Activated T-cell treated with anti-CD3 and anti-CD28 coated beads, Interleukin-2, amount 50 U/mL, for 72 hours (primary cell): ENCODE measurements at regions not wholly inside any gene's neighbourhood (a gene's known extent, or its start where the extent isn't known, plus 50 kb on each side); places are given as distances from the start of the nearest gene placed in this dataset.
"Not testable (repeated sequence)": the region's sequence is repeated elsewhere in the genome, so short reads cannot be mapped to it uniquely, and the experiment has no call there.

Experiments
- ATAC-seq, 2 donors: fragments of 150-1000 bp; cut with Tn5 transposase; replicated peaks in 1 of 2; 2 replicates each; pipeline ENCODE4 v1.10.0; 2021; ENCODE audit warnings: moderate library complexity in 2 of 2, mild to moderate bottlenecking in 1 of 2
- DNase-seq, 2 donors: peaks; one replicate each; pipeline ENCODE4 v3.0.0; 2021 to 2022; ENCODE audit warnings: mixed read lengths in 1 of 2
- H3K27ac Mint-ChIP-seq: one replicate; pipeline ENCODE4 v1.8.0; 2022; ENCODE audit warnings: mild to moderate bottlenecking, moderate library complexity, mixed read lengths
- H3K27me3 Mint-ChIP-seq: one replicate; pipeline ENCODE4 v1.8.0; 2022; ENCODE audit warnings: low read depth, mixed read lengths
- H3K36me3 Mint-ChIP-seq, 2 donors: one replicate each; pipeline ENCODE4 v1.8.0; 2022; ENCODE audit warnings: mixed read lengths in 2 of 2, mild to moderate bottlenecking in 1 of 2; ENCODE audit not compliant: insufficient read depth in 2 of 2
- H3K4me1 Mint-ChIP-seq: one replicate; pipeline ENCODE4 v1.8.0; 2022; ENCODE audit warnings: low read depth, mixed read lengths
- H3K4me3 Mint-ChIP-seq, 2 donors: one replicate each; pipeline ENCODE4 v1.8.0; 2022; ENCODE audit warnings: mild to moderate bottlenecking in 2 of 2, mixed read lengths in 2 of 2, moderate library complexity in 2 of 2
- H3K9me3 Mint-ChIP-seq, 2 donors: one replicate each; pipeline ENCODE4 v1.8.0; 2022; ENCODE audit warnings: mixed read lengths in 2 of 2

GRCh38 chr2:190742431-190742830 lies 93.5 kb downstream of the NAB1 start:
- Mint-ChIP-seq H3K9me3 (no peaks in the 10 kb centered on the region), H3K4me1 (peaks cover 26% of the 10 kb centered on the region), H3K27me3 (no peaks in the 10 kb centered on the region), H3K36me3 (peaks cover 0 to 3% of the 10 kb centered on the region in 2 donors), H3K27ac (no peak overlapping the region), H3K4me3 (no peak overlapping the region)
- ATAC-seq (no peak), DNase-seq (no peak)

- no peak overlapping the region for H3K4me3 Mint-ChIP-seq
- no peak overlapping the region for H3K27ac Mint-ChIP-seq
- no peak for ATAC-seq
- H3K4me1 Mint-ChIP-seq: peaks cover 28% of the 10 kb centered on the region
- no peak for DNase-seq
- H3K27me3 Mint-ChIP-seq: no peaks in the 10 kb centered on the region
- peaks cover 0 to 3% of the 10 kb centered on the region in 2 donors for H3K36me3 Mint-ChIP-seq
- H3K9me3 Mint-ChIP-seq: no peaks in the 10 kb centered on the region
These were observed 95.2 kb downstream of the NAB1 start for GRCh38 chr2:190744041-190744440.

DNA sequence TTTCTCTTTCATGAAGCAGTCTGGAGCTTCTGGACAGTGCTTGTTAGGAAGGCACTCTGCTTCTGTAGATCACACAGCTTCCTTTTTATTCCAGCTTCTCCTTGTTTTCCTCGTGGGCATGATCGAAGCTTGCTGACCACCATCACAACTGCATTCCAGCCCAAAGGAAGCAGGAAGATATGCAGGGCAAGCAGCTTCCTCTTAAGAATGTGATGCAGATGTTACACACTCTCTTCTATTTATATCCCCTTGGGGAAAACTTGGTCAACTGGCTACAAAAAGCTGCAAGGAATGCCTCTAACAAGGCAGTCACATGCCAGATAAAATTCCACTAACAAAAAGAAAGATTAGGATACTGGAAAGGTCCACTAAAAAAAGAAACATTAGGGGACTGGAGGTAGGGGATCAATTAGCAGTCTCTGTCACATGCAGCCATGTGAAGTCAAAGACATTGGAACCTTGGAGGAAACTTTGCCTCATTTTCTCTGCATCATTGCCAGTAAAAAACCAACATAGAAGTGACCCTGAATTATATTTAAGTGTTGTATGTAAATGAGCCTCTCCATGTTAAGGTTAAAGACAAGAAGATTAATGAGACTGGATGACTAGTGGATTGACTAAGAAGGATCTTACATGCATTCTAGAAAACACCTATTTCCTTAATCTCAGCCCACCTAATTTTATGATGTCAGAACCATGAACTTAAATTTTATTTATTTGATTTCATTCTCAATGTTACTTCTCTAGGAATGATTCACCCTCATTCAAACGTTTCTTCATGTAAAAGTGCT lies 98.3 kb downstream of the NAB1 start:
- Mint-ChIP-seq H3K27ac (no peak overlapping the region), H3K4me3 (peak overlapping the region in 1 of 2 donors; percentile 2), H3K36me3 (peaks cover 0 to 3% of the 10 kb centered on the region in 2 donors), H3K4me1 (peaks cover 28% of the 10 kb centered on the region), H3K27me3 (no peaks in the 10 kb centered on the region), H3K9me3 (no peaks in the 10 kb centered on the region)
- DNase-seq: no peak
- peak; percentile 47 to 70 for ATAC-seq

- H3K4me1 Mint-ChIP-seq: peaks cover 18% of the 10 kb centered on the region
- no peak overlapping the region for H3K4me3 Mint-ChIP-seq
- H3K27me3 Mint-ChIP-seq: no peaks in the 10 kb centered on the region
- DNase-seq: no peak
- ATAC-seq: no peak
- no peak overlapping the region for H3K27ac Mint-ChIP-seq
- H3K9me3 Mint-ChIP-seq: peaks cover 0 to 2% of the 10 kb centered on the region in 2 donors
- H3K36me3 Mint-ChIP-seq: peaks cover 2 to 3% of the 10 kb centered on the region in 2 donors
These were observed 100.1 kb downstream of the NAB1 start for GRCh38 chr2:190748966-190749365.

GRCh38 chr2:190755772-190756415 lies 107.0 kb downstream of the NAB1 start:
- H3K9me3 Mint-ChIP-seq: peaks cover 0 to 2% of the 10 kb centered on the region in 2 donors
- H3K4me3 Mint-ChIP-seq: no peak overlapping the region
- DNase-seq (no peak), ATAC-seq (no peak)
- H3K4me1 Mint-ChIP-seq: peaks cover 22% of the 10 kb centered on the region
- H3K27me3 Mint-ChIP-seq: no peaks in the 10 kb centered on the region
- H3K36me3 Mint-ChIP-seq: peaks cover 0 to 4% of the 10 kb centered on the region in 2 donors
- H3K27ac Mint-ChIP-seq: no peak overlapping the region

GRCh38 chr2:190759749-190760213 lies 110.9 kb downstream of the NAB1 start:
- Mint-ChIP-seq H3K36me3 (peaks cover 0 to 3% of the 10 kb centered on the region in 2 donors), H3K27me3 (no peaks in the 10 kb centered on the region), H3K27ac (no peak overlapping the region), H3K4me3 (peak overlapping the region; percentile 38 to 66), H3K9me3 (no peaks in the 10 kb centered on the region), H3K4me1 (peaks cover 35% of the 10 kb centered on the region)
- ATAC-seq (peak in 1 of 2 donors; percentile 36), DNase-seq (no peak)

DNA sequence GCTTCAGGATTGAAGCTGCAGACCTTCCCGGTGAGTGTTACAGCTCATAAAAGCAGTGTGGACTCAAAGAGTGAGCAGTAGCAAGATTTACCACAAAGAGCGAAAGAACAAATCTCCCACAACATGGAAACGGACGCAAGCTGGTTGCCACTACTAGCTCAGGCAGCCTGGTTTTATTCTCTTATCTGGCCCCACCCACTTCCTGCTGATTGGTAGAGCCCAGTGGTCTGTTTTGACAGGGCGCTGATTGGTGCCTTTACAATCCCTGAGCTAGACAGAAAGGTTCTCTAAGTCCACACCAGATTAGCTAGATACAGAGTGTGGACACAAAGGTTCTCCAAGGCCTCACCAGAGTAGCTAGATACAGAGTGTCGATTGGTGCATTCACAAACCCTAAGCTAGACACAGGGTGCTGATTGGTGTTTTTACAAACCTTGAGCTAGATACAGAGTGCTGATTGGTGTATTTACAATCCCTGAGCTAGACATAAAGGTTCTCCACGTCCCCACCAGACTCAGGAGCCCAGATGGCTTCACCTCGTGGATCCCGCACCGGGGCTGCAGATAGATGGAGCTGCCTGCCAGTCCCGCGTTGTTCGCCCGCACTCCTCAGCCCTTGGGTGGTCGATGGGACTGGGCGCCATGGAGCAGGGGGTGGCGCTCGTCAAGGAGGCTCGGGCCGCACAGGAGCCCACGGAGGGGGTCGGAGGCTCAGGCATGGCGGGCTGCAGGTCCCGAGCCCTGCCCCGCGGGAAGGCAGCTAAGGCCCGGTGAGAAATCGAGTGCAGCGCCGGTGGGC lies 111.7 kb downstream of the NAB1 start:
- not testable (repeated sequence) for H3K27ac Mint-ChIP-seq, DNase-seq, H3K36me3 Mint-ChIP-seq, H3K9me3 Mint-ChIP-seq, H3K27me3 Mint-ChIP-seq, ATAC-seq
- Mint-ChIP-seq H3K4me1 (peaks cover 43% of the 10 kb centered on the region), H3K4me3 (peak overlapping the region; percentile 26 to 76)

DNA sequence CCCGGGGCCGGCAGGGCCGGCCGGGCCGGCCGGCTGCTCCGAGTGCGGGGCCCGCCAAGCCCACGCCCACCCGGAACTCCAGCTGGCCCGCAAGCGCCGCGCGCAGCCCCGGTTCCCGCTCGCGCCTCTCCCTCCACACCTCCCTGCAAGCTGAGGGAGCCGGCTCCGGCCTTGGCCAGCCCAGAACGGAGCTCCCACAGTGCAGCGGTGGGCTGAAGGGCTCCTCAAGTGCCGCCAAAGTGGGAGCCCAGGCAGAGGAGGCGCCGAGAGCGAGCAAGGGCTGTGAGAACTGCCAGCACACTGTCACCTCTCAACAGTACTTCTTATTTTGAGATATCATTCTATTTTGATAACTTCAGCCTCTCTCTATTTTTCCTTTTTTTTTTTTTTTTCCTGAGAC lies 112.3 kb downstream of the NAB1 start:
- not testable (repeated sequence) for H3K36me3 Mint-ChIP-seq, H3K9me3 Mint-ChIP-seq, H3K27me3 Mint-ChIP-seq, ATAC-seq, DNase-seq, H3K27ac Mint-ChIP-seq
- H3K4me3 Mint-ChIP-seq: peak overlapping the region; percentile 32 to 52
- H3K4me1 Mint-ChIP-seq: peaks cover 49% of the 10 kb centered on the region

DNA sequence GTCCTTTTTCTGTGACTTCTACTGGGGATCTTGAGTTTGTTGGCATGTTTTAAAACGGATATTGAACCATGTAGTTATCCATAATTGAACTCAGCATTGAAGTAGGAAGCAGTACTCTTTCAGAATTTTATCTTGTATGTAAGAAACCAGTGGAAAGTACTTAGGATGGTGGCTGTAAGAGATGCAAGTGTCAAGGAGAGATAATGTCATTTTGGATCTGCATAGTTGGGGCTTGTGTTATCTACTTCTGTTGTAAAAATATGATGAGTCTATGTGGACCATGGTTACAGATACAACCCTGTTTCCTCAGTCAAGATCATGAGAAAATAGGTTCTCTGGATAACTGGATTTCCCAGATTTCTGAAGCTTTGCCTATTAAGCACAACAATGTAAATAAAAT lies 113.7 kb downstream of the NAB1 start:
- ATAC-seq (no peak), DNase-seq (no peak)
- Mint-ChIP-seq H3K4me1 (peaks cover 50% of the 10 kb centered on the region), H3K27me3 (no peaks in the 10 kb centered on the region), H3K9me3 (no peaks in the 10 kb centered on the region), H3K27ac (no peak overlapping the region), H3K4me3 (no peak overlapping the region), H3K36me3 (peaks cover 0 to 3% of the 10 kb centered on the region in 2 donors)

- Mint-ChIP-seq H3K36me3 (peaks cover 0 to 3% of the 10 kb centered on the region in 2 donors), H3K9me3 (no peaks in the 10 kb centered on the region), H3K4me3 (no peak overlapping the region), H3K27me3 (no peaks in the 10 kb centered on the region), H3K4me1 (peaks cover 50% of the 10 kb centered on the region), H3K27ac (no peak overlapping the region)
- DNase-seq: no peak
- ATAC-seq: no peak
These were observed 114.2 kb downstream of the NAB1 start for GRCh38 chr2:190763100-190763499.

GRCh38 chr2:190763901-190764514 lies 115.1 kb downstream of the NAB1 start:
- peaks cover 50% of the 10 kb centered on the region for H3K4me1 Mint-ChIP-seq
- peak overlapping the region; percentile 21 for H3K27ac Mint-ChIP-seq
- DNase-seq (peak; percentile 39 to 56), ATAC-seq (peak; percentile 76 to 78)
- peak overlapping the region; percentile 35 to 38 for H3K4me3 Mint-ChIP-seq
- no peaks in the 10 kb centered on the region for H3K9me3 Mint-ChIP-seq
- H3K36me3 Mint-ChIP-seq: peaks cover 0 to 3% of the 10 kb centered on the region in 2 donors
- H3K27me3 Mint-ChIP-seq: no peaks in the 10 kb centered on the region

DNA sequence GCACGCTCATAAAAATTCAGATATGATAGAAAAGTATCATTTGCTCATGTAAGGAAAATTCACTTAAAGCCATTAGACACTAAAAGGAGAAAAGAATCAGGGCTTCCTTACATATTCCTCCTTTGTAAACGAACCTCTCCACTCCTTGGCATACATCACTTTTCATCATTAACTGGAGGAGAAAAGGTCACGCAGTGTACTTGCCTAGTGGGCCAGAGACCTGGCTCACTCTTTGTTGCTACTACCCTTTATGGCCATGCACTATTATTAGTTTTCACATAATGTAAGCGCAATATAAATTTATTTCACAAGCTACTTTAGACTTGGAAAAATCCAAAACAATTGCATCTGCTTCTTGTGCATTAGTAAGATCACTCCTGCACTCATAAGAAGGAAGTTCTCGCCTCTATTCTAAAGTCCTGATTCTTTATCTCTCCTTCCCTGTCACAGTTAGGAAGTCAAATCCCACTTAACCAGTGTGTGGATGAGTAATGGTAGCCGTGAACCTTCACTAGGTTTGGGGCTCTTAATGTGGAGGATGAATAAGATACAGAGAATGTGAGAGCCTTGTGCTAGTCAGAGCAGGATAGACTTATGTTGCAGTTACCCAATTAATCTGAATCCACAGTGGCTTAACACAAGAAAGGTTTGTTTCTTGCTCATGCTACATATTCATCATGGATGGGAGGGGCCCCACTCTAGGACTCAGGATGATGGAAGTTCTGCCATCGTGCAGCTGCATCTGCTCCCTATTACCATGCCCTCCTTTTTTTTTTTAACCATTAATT lies 115.0 kb upstream of the GLS start:
- DNase-seq: peak; percentile 12 to 21
- Mint-ChIP-seq H3K4me3 (peak overlapping the region in 1 of 2 donors; percentile 27), H3K36me3 (peaks cover 0 to 1% of the 10 kb centered on the region in 2 donors), H3K9me3 (no peaks in the 10 kb centered on the region), H3K4me1 (peaks cover 46% of the 10 kb centered on the region), H3K27me3 (no peaks in the 10 kb centered on the region), H3K27ac (no peak overlapping the region)
- ATAC-seq: peak; percentile 71 to 84
